Endothelial cell of umbilical vein (primary cell): ENCODE measurements at regions not wholly inside any gene's neighbourhood (a gene's known extent, or its start where the extent isn't known, plus 50 kb on each side); places are given as distances from the start of the nearest gene placed in this dataset.

ENCODE experiments used
- BruUV-seq: library from RNA; stranded (reverse); fragments of 400-500 nt; replicated peaks from 2 replicates; lab custom pipeline; 2021; lab: Mats Ljungman, UMichigan
- CTCF ChIA-PET: fragments of 300-600, 350-600 bp; sonication (Branson Sonifier 250); formaldehyde crosslinking; loops from one replicate; lab custom pipeline; 2021; ENCODE audit warnings: antibody characterized with exemption, inconsistent platforms; lab: Charles Lee
- POLR2A ChIA-PET: fragments of 300-600, 350-600 bp; sonication (Branson Sonifier 250); formaldehyde crosslinking; loops from one replicate; lab custom pipeline; 2021; ENCODE audit warnings: antibody characterized with exemption, inconsistent platforms; lab: Charles Lee
- DNase-seq: peaks from one replicate; pipeline ENCODE4 v3.0.0-alpha.2; 2011; ENCODE audit warnings: low read depth, low spot score
- FAIRE-seq: peaks from 2 replicates; lab custom pipeline; 2011; peaks lifted over from hg19 to GRCh38; lab: Jason Lieb, UNC
- H2AFZ ChIP-seq: 2 replicates; pipeline ENCODE4 v1.6.0; 2012; ENCODE audit warnings: low read depth, low read length, control low read depth, inconsistent platforms
- H3K27ac ChIP-seq: 2 replicates; pipeline ENCODE4 v1.5.1; 2011; ENCODE audit warnings: low read depth, mild to moderate bottlenecking, control low read depth, low read length, moderate library complexity; ENCODE audit not compliant: insufficient read depth
- H3K27me3 ChIP-seq, 2 experiments: 2 replicates each; pipeline versions ENCODE4 v1.6.0 to v1.6.1; 2011; ENCODE audit warnings: low read length in 2 of 2, mixed read lengths in 1 of 2; ENCODE audit not compliant: control insufficient read depth in 2 of 2, insufficient read depth in 2 of 2
- H3K36me3 ChIP-seq, 2 experiments: 2 replicates in 1 of 2; 3 replicates in 1 of 2; pipeline ENCODE4 v1.5.1; 2011; ENCODE audit warnings: low read length in 2 of 2, mild to moderate bottlenecking in 1 of 2, moderate library complexity in 1 of 2; ENCODE audit not compliant: control insufficient read depth in 2 of 2, insufficient read depth in 2 of 2; ENCODE audit errors: extremely low read depth in 1 of 2
- H3K4me1 ChIP-seq: 3 replicates; pipeline ENCODE4 v1.5.1; 2011; ENCODE audit warnings: mild to moderate bottlenecking, low read length; ENCODE audit not compliant: control insufficient read depth, insufficient read depth; ENCODE audit errors: extremely low read depth
- H3K4me2 ChIP-seq: 2 replicates; pipeline ENCODE4 v1.6.1; 2011; ENCODE audit warnings: low read length, control low read depth, mixed read lengths; ENCODE audit not compliant: insufficient read depth
- H3K4me3 ChIP-seq, 3 experiments: fragments of 200-600 bp in 1 of 3; sonication (generic), shearing (Covaris generic) in 1 of 3; replicated peaks in 1 of 3; 2 replicates each; pipeline ENCODE4 v1.5.1; 2011 to 2016; ENCODE audit warnings: control low read depth in 3 of 3, low read length in 3 of 3, mild to moderate bottlenecking in 2 of 3, inconsistent platforms in 1 of 3, low read depth in 1 of 3, moderate library complexity in 1 of 3; ENCODE audit not compliant: insufficient read depth in 1 of 3
- H3K79me2 ChIP-seq: 2 replicates; pipeline ENCODE4 v1.6.0; 2012; ENCODE audit warnings: low read length, inconsistent platforms; ENCODE audit not compliant: control insufficient read depth, insufficient read depth
- H3K9ac ChIP-seq: replicated peaks from 2 replicates; pipeline ENCODE3; 2011; ENCODE audit warnings: low read length, control low read depth; ENCODE audit not compliant: insufficient read depth; ENCODE audit errors: extremely low read depth
- H3K9me1 ChIP-seq: replicated peaks from 3 replicates; pipeline ENCODE4 v1.6.0; 2011; ENCODE audit warnings: mild to moderate bottlenecking, low read length; ENCODE audit not compliant: control insufficient read depth, insufficient read depth; ENCODE audit errors: extremely low read depth
- H3K9me3 ChIP-seq: replicated peaks from 2 replicates; pipeline ENCODE4 v1.5.1; 2012; ENCODE audit warnings: low read length, inconsistent platforms; ENCODE audit not compliant: control insufficient read depth, insufficient read depth
- H4K20me1 ChIP-seq: replicated peaks from 2 replicates; pipeline ENCODE3; 2011; ENCODE audit warnings: mild to moderate bottlenecking, low read length; ENCODE audit not compliant: control insufficient read depth, insufficient read depth; ENCODE audit errors: extremely low read depth
- EZH2 ChIP-seq: IDR thresholded peaks from 2 replicates; pipeline ENCODE4 v1.6.1; 2012; ENCODE audit warnings: borderline replicate concordance, low read depth, mild to moderate bottlenecking, moderate library complexity, low read length, inconsistent platforms; ENCODE audit not compliant: severe bottlenecking
- FOS ChIP-seq: IDR thresholded peaks from 2 replicates; pipeline ENCODE4 v1.6.1; 2011; ENCODE audit warnings: mild to moderate bottlenecking, low read length, moderate library complexity, borderline replicate concordance; ENCODE audit not compliant: insufficient read depth
- GATA2 ChIP-seq: IDR thresholded peaks from 2 replicates; pipeline ENCODE4 v1.7.0; 2011; ENCODE audit warnings: low read depth, mild to moderate bottlenecking, moderate library complexity, mixed read lengths, low read length; ENCODE audit not compliant: insufficient read length, insufficient read depth
- MYC ChIP-seq: IDR thresholded peaks from one replicate; pipeline ENCODE4 v1.6.1; 2011; ENCODE audit warnings: mild to moderate bottlenecking, low read depth, low read length
- POLR2AphosphoS5 ChIP-seq: IDR thresholded peaks from 2 replicates; pipeline ENCODE4 v1.6.1; 2012; ENCODE audit warnings: low read depth, mild to moderate bottlenecking, control low read depth, low read length, moderate library complexity; ENCODE audit not compliant: insufficient read depth
- dilution Hi-C: fragments of 300-500 bp; cut with MboI; formaldehyde crosslinking; loops from one replicate; pipeline ENCODE4 v1.15.0; 2019; ENCODE audit warnings: low sequenced_read_pairs; ENCODE audit not compliant: extremely low pct_ligation_motif_present
- intact Hi-C: fragments of 100-400 bp; cut with micrococcal nuclease; formaldehyde crosslinking; loops from one replicate; pipeline ENCODE4 v1.10.0; 2022
- TF ChIP-seq, protein P1 (sequence below): IDR thresholded peaks from 2 replicates; pipeline ENCODE4 v1.6.1; 2011; ENCODE audit not compliant: insufficient read depth, insufficient read length
- TF ChIP-seq, protein P2 (sequence below), 2 donors: IDR thresholded peaks; 1 replicate in 1 of 2; 2 replicates in 1 of 2; pipeline ENCODE4 v1.5.1; 2011; ENCODE audit warnings: low read length in 2 of 2, mild to moderate bottlenecking in 2 of 2, moderate library complexity in 2 of 2, control low read depth in 1 of 2, inconsistent platforms in 1 of 2, low read depth in 1 of 2; ENCODE audit not compliant: insufficient read depth in 1 of 2; ENCODE audit errors: extremely low read depth in 1 of 2

DNA sequence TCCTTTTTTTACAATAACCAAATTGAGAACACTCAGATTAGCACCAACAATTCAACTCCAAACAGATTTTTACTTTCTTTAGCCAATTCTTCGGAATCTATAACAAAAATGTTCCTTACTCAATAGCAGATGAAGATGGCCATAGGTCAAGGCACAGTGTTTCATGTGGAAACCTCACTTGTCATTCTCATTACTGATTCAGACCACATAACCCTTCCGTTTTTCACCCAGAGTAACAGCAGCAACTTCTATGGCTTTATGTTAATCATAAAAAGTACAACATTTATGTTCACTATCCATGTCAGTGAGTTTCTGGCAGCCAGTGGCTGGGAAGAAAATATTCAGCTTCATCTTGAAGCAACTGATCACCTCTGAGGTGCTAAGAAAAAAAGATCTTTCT, 358.3 kb upstream of the TECRL start:
- Histone ChIP-seq H3K27ac (no peak overlapping the region), H3K9me1 (no peaks in the 10 kb centered on the region), H3K27me3 (no peaks in the 10 kb centered on the region), H3K9me3 (no peaks in the 10 kb centered on the region), H3K79me2 (no peaks in the 10 kb centered on the region), H3K4me2 (no peak overlapping the region), H3K4me1 (no peaks in the 10 kb centered on the region), H4K20me1 (no peaks in the 10 kb centered on the region), H2AFZ (no peak overlapping the region), H3K9ac (no peak overlapping the region), H3K4me3 (no peak overlapping the region), H3K36me3 (no peaks in the 10 kb centered on the region)
- no peak for DNase-seq
- ChIA-PET POLR2A (no interaction called here), CTCF (no interaction called here)
- intact Hi-C loops (no loop called here), dilution Hi-C loops (no loop called here)
- no peak for TF ChIP-seq GATA2
- TF ChIP-seq, protein P1, sequence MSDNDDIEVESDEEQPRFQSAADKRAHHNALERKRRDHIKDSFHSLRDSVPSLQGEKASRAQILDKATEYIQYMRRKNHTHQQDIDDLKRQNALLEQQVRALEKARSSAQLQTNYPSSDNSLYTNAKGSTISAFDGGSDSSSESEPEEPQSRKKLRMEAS = no peak
- BruUV-seq = no TSS peak
- no peak for FAIRE-seq

DNA sequence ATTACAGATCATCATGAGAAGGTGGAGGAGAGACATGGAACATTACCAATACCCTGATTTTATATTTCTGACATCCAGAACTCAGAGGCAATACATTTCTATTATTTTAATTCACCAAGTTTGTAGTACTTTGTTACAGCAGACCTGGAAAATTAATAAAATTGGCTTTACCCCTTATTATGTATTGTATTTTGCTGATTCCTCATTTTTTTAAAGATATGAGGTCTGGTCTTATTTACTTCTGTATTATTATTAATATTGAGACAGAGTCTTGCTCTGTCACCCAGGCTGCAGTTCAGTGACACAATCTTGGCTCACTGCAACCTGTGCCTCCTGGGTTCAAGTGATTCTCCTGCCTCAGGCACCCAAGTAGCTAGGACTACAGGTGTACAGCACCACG, 357.3 kb upstream of the TECRL start:
- Histone ChIP-seq H3K79me2 (no peaks in the 10 kb centered on the region), H4K20me1 (no peaks in the 10 kb centered on the region), H3K27me3 (no peaks in the 10 kb centered on the region), H3K4me3 (no peak overlapping the region), H3K4me1 (no peaks in the 10 kb centered on the region), H3K27ac (no peak overlapping the region), H3K9me1 (no peaks in the 10 kb centered on the region), H3K36me3 (no peaks in the 10 kb centered on the region), H3K9ac (no peak overlapping the region), H2AFZ (no peak overlapping the region), H3K9me3 (no peaks in the 10 kb centered on the region), H3K4me2 (no peak overlapping the region)
- POLR2A ChIA-PET = no interaction called here
- no peak for DNase-seq
- no TSS peak for BruUV-seq
- CTCF ChIA-PET = no interaction called here
- no peak for TF ChIP-seq POLR2AphosphoS5
- TF ChIP-seq, protein P2, sequence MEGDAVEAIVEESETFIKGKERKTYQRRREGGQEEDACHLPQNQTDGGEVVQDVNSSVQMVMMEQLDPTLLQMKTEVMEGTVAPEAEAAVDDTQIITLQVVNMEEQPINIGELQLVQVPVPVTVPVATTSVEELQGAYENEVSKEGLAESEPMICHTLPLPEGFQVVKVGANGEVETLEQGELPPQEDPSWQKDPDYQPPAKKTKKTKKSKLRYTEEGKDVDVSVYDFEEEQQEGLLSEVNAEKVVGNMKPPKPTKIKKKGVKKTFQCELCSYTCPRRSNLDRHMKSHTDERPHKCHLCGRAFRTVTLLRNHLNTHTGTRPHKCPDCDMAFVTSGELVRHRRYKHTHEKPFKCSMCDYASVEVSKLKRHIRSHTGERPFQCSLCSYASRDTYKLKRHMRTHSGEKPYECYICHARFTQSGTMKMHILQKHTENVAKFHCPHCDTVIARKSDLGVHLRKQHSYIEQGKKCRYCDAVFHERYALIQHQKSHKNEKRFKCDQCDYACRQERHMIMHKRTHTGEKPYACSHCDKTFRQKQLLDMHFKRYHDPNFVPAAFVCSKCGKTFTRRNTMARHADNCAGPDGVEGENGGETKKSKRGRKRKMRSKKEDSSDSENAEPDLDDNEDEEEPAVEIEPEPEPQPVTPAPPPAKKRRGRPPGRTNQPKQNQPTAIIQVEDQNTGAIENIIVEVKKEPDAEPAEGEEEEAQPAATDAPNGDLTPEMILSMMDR (IDR thresholded peaks at IDR 0.05; ENCODE audit: extremely low read depth in 1 of 2, insufficient read depth in 1 of 2, low read depth in 1 of 2, low read length in 2 of 2) = no peak
- TF ChIP-seq, protein P1 = no peak
- TF ChIP-seq FOS = no peak
- TF ChIP-seq EZH2 = no peak
- no peak for TF ChIP-seq GATA2
- TF ChIP-seq MYC = no peak
- dilution Hi-C loops = no loop called here
- no peak for FAIRE-seq
- intact Hi-C loops = no loop called here
